ENCODE measurements at regions not wholly inside any gene's neighbourhood (a gene's known extent, or its start where the extent isn't known, plus 50 kb on each side); places are given as distances from the start of the nearest gene placed in this dataset.

GRCh38 chr11:110362971-110363509 is 66.6 kb upstream of the RDX start:
- DNase-seq (ENCODE audit: low read depth in 2 of 2), result peak in 1 of 2 donors; percentile 18
- H3K27me3 ChIP-seq (ENCODE audit: control insufficient read depth, insufficient read depth, low read length), result no peaks in the 10 kb centered on the region
- TF ChIP-seq EZH2 (IDR thresholded peaks at IDR 0.05; ENCODE audit: low read length, missing control alignments), result no peak
- no peak for TF ChIP-seq CTCF (conservative IDR thresholded peaks at IDR 0.05 in 1 of 2, IDR thresholded peaks at IDR 0.05 in 1 of 2; ENCODE audit: low read depth in 1 of 2, low read length in 2 of 2)
- no peak overlapping the region for H3K4me3 ChIP-seq (replicated peaks in 1 of 4; ENCODE audit: control extremely low read depth in 1 of 4, insufficient read depth in 1 of 4, low read depth in 3 of 4, low read length in 4 of 4)
- H3K9me3 ChIP-seq (ENCODE audit: control insufficient read depth, insufficient read depth, low read depth, low read length), result no peaks in the 10 kb centered on the region
- H2AFZ ChIP-seq (ENCODE audit: low read length), result peak overlapping the region; percentile 62
- no peaks in the 10 kb centered on the region for H3K36me3 ChIP-seq (ENCODE audit: control insufficient read depth, insufficient read depth, low read length)
- H3K4me2 ChIP-seq (ENCODE audit: extremely low read depth, insufficient read depth, low read length), result peak overlapping the region; percentile 35
- no peaks in the 10 kb centered on the region for H3K79me2 ChIP-seq (ENCODE audit: control insufficient read depth, insufficient read depth, low read length)
- H3K27ac ChIP-seq (ENCODE audit: insufficient read depth, low read length), result no peak overlapping the region
- no peaks in the 10 kb centered on the region for H4K20me1 ChIP-seq (ENCODE audit: control insufficient read depth, extremely low read depth, insufficient read depth, low read length)
- no peak overlapping the region for H3K9ac ChIP-seq (ENCODE audit: insufficient read depth, low read length)
- H3K4me1 ChIP-seq (ENCODE audit: control insufficient read depth, extremely low read depth, insufficient read depth, low read length), result no peaks in the 10 kb centered on the region

- no peak overlapping the region for H3K4me3 ChIP-seq (replicated peaks in 1 of 4; ENCODE audit: control extremely low read depth in 1 of 4, insufficient read depth in 1 of 4, low read depth in 3 of 4, low read length in 4 of 4)
- no peaks in the 10 kb centered on the region for H3K4me1 ChIP-seq (ENCODE audit: control insufficient read depth, extremely low read depth, insufficient read depth, low read length)
- H2AFZ ChIP-seq (ENCODE audit: low read length), result no peak overlapping the region
- no peak overlapping the region for H3K9ac ChIP-seq (ENCODE audit: insufficient read depth, low read length)
- H4K20me1 ChIP-seq (ENCODE audit: control insufficient read depth, extremely low read depth, insufficient read depth, low read length), result no peaks in the 10 kb centered on the region
- TF ChIP-seq EZH2 (IDR thresholded peaks at IDR 0.05; ENCODE audit: low read length, missing control alignments) (no peak), CTCF (conservative IDR thresholded peaks at IDR 0.05 in 1 of 2, IDR thresholded peaks at IDR 0.05 in 1 of 2; ENCODE audit: low read depth in 1 of 2, low read length in 2 of 2) (no peak)
- H3K27me3 ChIP-seq (ENCODE audit: control insufficient read depth, insufficient read depth, low read length), result no peaks in the 10 kb centered on the region
- H3K79me2 ChIP-seq (ENCODE audit: control insufficient read depth, insufficient read depth, low read length), result no peaks in the 10 kb centered on the region
- no peak overlapping the region for H3K27ac ChIP-seq (ENCODE audit: insufficient read depth, low read length)
- peak; percentile 23 to 55 for DNase-seq (ENCODE audit: low read depth in 2 of 2)
- no peaks in the 10 kb centered on the region for H3K36me3 ChIP-seq (ENCODE audit: control insufficient read depth, insufficient read depth, low read length)
- H3K4me2 ChIP-seq (ENCODE audit: extremely low read depth, insufficient read depth, low read length), result no peak overlapping the region
- H3K9me3 ChIP-seq (ENCODE audit: control insufficient read depth, insufficient read depth, low read depth, low read length), result no peaks in the 10 kb centered on the region
Measured at GRCh38 chr11:110366291-110366690, 63.5 kb upstream of the FDX1 start.

GRCh38 chr11:110367571-110367970 is 62.2 kb upstream of the FDX1 start:
- Histone ChIP-seq H3K79me2 (ENCODE audit: control insufficient read depth, insufficient read depth, low read length) (no peaks in the 10 kb centered on the region), H3K27me3 (ENCODE audit: control insufficient read depth, insufficient read depth, low read length) (no peaks in the 10 kb centered on the region), H3K9me3 (ENCODE audit: control insufficient read depth, insufficient read depth, low read depth, low read length) (no peaks in the 10 kb centered on the region), H3K4me3 (replicated peaks in 1 of 4; ENCODE audit: control extremely low read depth in 1 of 4, insufficient read depth in 1 of 4, low read depth in 3 of 4, low read length in 4 of 4) (no peak overlapping the region), H2AFZ (ENCODE audit: low read length) (no peak overlapping the region), H3K36me3 (ENCODE audit: control insufficient read depth, insufficient read depth, low read length) (no peaks in the 10 kb centered on the region), H4K20me1 (ENCODE audit: control insufficient read depth, extremely low read depth, insufficient read depth, low read length) (no peaks in the 10 kb centered on the region), H3K27ac (ENCODE audit: insufficient read depth, low read length) (no peak overlapping the region), H3K9ac (ENCODE audit: insufficient read depth, low read length) (no peak overlapping the region), H3K4me2 (ENCODE audit: extremely low read depth, insufficient read depth, low read length) (no peak overlapping the region), H3K4me1 (ENCODE audit: control insufficient read depth, extremely low read depth, insufficient read depth, low read length) (no peaks in the 10 kb centered on the region)
- peak in 1 of 2 donors; percentile 37 for DNase-seq (ENCODE audit: low read depth in 2 of 2)
- TF ChIP-seq EZH2 (IDR thresholded peaks at IDR 0.05; ENCODE audit: low read length, missing control alignments), result no peak
- TF ChIP-seq CTCF (conservative IDR thresholded peaks at IDR 0.05 in 1 of 2, IDR thresholded peaks at IDR 0.05 in 1 of 2; ENCODE audit: low read depth in 1 of 2, low read length in 2 of 2), result no peak
